ENCODE measurements at regions not wholly inside any gene's neighbourhood (a gene's known extent, or its start where the extent isn't known, plus 50 kb on each side); places are given as distances from the start of the nearest gene placed in this dataset.

- Histone ChIP-seq H4K20me1 (ENCODE audit: control insufficient read depth, extremely low read depth, insufficient read depth, low read length) (no peaks in the 10 kb centered on the region), H3K4me1 (ENCODE audit: control insufficient read depth, extremely low read depth, insufficient read depth, low read length) (no peaks in the 10 kb centered on the region), H2AFZ (ENCODE audit: control insufficient read depth, low read length) (peak overlapping the region; percentile 52), H3K9me1 (ENCODE audit: control insufficient read depth, extremely low read depth, insufficient read depth, low read length) (no peaks in the 10 kb centered on the region), H3K9me3 (ENCODE audit: control insufficient read depth, low read depth, low read length) (no peaks in the 10 kb centered on the region), H3K4me2 (ENCODE audit: control insufficient read depth, extremely low read depth, insufficient read depth, low read depth, low read length) (peak overlapping the region; percentile 45), H3K27ac (ENCODE audit: control insufficient read depth, insufficient read depth, low read length) (peak overlapping the region; percentile 49), H3K36me3 (ENCODE audit: control insufficient read depth in 2 of 2, extremely low read depth in 1 of 2, insufficient read depth in 2 of 2, low read length in 2 of 2) (no peaks in the 10 kb centered on the region), H3K27me3 (ENCODE audit: control insufficient read depth, extremely low read depth, insufficient read depth, low read length) (no peaks in the 10 kb centered on the region), H3K9ac (ENCODE audit: control insufficient read depth, extremely low read depth, insufficient read depth, low read length) (no peak overlapping the region), H3K79me2 (ENCODE audit: control insufficient read depth, insufficient read depth, low read length) (no peaks in the 10 kb centered on the region), H3K4me3 (ENCODE audit: control insufficient read depth in 2 of 3, extremely low read depth in 1 of 3, insufficient read depth in 2 of 3, low read depth in 1 of 3, low read length in 3 of 3) (no peak overlapping the region)
- dilution Hi-C loops (cut with MboI; ENCODE audit: extremely low pct_ligation_motif_present, low sequenced_read_pairs) = no loop called here
- TF ChIP-seq CTCF (optimal IDR thresholded peaks at IDR 0.05 in 1 of 3, IDR thresholded peaks at IDR 0.05 in 1 of 3, conservative IDR thresholded peaks at IDR 0.05 in 1 of 3; ENCODE audit: extremely low read depth in 1 of 3, insufficient read depth in 2 of 3, low read length in 3 of 3) (no peak), EZH2 (IDR thresholded peaks at IDR 0.05; ENCODE audit: low read length) (no peak)
- DNase-seq (ENCODE audit: low read depth, low spot score) = no peak
- no peak for FAIRE-seq
These were observed 868.5 kb upstream of the NUDT12 start for GRCh38 chr5:104431002-104431620.

GRCh38 chr5:104429911-104430310 lies 867.3 kb upstream of the NUDT12 start:
- Histone ChIP-seq H3K9me3 (ENCODE audit: control insufficient read depth, low read depth, low read length) (no peaks in the 10 kb centered on the region), H3K4me3 (ENCODE audit: control insufficient read depth in 2 of 3, extremely low read depth in 1 of 3, insufficient read depth in 2 of 3, low read depth in 1 of 3, low read length in 3 of 3) (no peak overlapping the region), H3K9ac (ENCODE audit: control insufficient read depth, extremely low read depth, insufficient read depth, low read length) (no peak overlapping the region), H3K9me1 (ENCODE audit: control insufficient read depth, extremely low read depth, insufficient read depth, low read length) (no peaks in the 10 kb centered on the region), H4K20me1 (ENCODE audit: control insufficient read depth, extremely low read depth, insufficient read depth, low read length) (no peaks in the 10 kb centered on the region), H3K4me2 (ENCODE audit: control insufficient read depth, extremely low read depth, insufficient read depth, low read depth, low read length) (no peak overlapping the region), H3K27me3 (ENCODE audit: control insufficient read depth, extremely low read depth, insufficient read depth, low read length) (no peaks in the 10 kb centered on the region), H3K36me3 (ENCODE audit: control insufficient read depth in 2 of 2, extremely low read depth in 1 of 2, insufficient read depth in 2 of 2, low read length in 2 of 2) (no peaks in the 10 kb centered on the region), H3K4me1 (ENCODE audit: control insufficient read depth, extremely low read depth, insufficient read depth, low read length) (no peaks in the 10 kb centered on the region), H3K27ac (ENCODE audit: control insufficient read depth, insufficient read depth, low read length) (no peak overlapping the region), H2AFZ (ENCODE audit: control insufficient read depth, low read length) (no peak overlapping the region), H3K79me2 (ENCODE audit: control insufficient read depth, insufficient read depth, low read length) (no peaks in the 10 kb centered on the region)
- TF ChIP-seq CTCF (optimal IDR thresholded peaks at IDR 0.05 in 1 of 3, IDR thresholded peaks at IDR 0.05 in 1 of 3, conservative IDR thresholded peaks at IDR 0.05 in 1 of 3; ENCODE audit: extremely low read depth in 1 of 3, insufficient read depth in 2 of 3, low read length in 3 of 3) (no peak), EZH2 (IDR thresholded peaks at IDR 0.05; ENCODE audit: low read length) (no peak)
- FAIRE-seq = no peak
- DNase-seq (ENCODE audit: low read depth, low spot score) = no peak
- dilution Hi-C loops (cut with MboI; ENCODE audit: extremely low pct_ligation_motif_present, low sequenced_read_pairs) = no loop called here
